Tongue (tissue), 1 donor: ENCODE measurements at regions not wholly inside any gene's neighbourhood (a gene's known extent, or its start where the extent isn't known, plus 50 kb on each side); places are given as distances from the start of the nearest gene placed in this dataset.

Experiments
- DNase-seq: peaks from one replicate; pipeline ENCODE4 v3.0.0-alpha.2; 2015

DNA sequence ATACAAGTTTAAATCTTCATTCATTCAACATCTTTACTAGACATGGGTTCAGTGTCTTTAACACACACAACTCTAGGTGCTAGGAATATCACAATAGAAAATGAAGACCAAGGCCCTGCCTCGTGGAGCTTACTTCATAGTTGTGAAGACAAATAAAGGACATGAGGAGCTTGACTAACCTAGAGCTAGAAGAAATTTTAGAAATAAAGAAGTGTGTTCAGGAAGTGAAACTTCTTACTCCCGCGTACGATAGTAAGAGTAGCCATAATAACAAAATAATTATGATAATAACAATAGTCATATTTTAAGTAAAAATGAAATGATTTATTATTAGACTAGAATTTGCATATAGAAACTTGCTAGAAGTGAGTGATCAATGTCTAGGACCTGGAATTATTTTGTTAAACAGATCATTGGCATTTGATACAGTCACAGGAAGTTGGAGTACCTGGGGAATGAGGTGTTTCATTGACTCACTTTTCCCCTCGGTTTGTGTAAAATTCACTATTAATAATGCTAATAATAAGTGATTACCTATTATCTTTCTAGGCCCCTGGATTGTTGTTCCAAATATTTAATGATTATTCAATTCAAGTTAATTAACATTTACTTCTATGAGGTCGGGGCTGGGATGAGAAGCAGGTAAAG is 331.3 kb downstream of the NSG2 start:
- DNase-seq = no peak

DNA sequence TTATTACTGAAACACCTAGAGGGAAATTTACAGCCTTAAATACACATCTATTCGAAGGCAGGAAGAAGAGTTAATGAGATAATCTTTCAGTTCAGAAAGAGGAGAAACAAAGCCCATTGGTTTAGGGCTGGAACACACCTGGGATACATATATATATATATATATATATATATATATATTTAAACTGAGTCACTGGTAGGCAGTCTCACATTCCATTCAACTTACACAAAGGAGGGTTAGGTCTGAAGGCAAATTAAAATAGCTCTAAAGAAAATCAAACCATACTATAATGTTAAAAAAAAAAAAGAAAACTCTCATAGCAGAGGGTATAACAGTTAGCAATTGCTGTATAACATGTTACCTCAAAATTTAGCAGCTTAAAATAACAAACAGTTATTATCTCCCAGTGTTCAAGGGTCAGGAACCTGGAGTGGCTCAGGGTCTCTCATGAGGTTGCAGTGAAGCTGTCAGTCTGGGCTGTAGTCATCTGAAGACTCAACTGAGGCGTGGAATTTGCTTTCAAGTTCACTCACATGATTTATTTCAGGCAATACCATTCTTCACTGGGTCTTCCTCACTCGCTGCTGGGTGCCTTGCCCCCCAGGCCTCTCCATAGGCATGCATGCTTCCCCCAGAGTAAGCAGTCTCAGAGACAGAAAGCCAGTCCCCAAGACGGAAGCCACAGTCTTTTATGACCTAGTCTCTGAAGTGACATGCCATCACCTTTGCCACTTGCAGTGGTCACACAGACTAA is 332.8 kb downstream of the NSG2 start:
- no peak for DNase-seq

DNA sequence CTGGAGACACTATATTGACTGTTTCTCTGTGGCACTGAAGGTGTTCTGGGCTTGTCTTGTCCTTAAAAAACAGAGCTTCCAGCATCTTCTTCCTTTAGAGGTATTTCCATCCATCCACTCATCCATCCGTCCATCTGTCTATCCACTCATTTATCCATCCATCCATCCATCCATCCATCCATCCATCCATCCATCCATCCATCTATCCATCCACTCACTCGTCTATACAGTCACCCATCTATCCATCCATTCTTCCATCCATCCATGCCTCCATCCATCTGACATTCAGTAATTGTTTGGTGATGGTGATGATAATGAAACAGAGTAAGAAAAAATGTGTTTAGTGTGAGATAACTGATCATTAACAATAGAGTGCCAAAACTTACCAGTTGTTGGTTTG is 334.8 kb downstream of the NSG2 start:
- DNase-seq = no peak

DNA sequence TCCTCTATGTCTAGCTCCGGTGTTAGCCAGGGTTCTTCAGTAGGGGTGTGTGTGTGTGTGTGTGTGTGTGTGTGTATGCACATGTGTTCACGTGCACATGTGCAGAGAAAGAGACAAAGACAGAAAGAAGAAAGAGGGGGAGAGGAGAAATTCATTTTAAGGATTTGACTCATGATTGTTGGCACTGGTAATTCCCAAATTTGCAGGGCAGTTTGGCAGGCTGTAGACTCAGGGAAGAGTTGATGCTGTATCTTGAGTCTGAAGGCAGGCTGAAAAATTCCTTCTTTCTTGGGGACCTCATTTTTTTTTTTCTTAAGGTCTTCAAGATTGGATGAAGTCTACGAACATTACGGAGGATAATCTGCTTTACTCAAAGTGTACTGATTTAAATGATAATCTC is 335.7 kb downstream of the NSG2 start:
- DNase-seq = no peak

DNA sequence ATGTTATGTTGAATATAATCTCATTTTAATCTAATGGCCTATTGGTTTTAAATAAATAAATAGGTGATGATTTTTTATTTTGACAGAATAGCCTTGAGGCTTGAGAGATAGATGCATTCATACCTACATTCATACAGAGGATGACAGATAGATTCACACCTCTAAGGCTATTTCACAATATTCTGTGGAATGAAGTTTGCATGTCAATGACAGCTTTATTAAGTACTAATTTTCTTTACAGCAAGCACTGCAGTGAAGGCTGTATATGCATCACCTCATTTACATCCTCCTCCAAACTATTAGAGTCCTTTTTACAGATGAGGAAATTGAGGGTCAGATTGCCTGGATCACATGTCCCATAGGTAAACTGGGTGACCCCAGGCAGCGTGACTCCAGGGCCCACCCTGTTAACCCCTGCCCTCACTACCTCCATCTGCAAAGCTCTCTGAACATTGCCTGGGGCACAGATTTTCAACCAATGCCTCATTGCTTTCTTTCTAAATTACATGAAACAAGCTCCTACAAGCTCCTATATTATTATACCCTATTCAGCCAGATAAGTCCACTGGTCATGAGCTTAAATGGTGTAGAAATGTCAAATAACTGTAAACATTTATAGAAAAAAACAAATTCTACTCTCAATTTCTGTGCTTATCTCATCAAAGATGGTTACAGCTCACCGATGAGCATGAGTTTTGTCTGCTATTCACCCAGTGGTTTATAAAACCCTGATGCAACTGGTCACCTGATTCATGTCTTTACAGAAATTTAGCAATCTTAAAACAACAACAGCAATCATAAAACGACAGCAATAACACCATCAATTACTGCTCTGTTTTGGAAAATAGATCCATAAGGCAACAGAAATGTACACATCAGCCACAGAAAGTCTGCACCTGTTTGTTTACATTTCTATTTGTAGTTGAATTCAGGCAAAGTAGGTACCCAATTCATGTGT is 338.0 kb downstream of the NSG2 start:
- no peak for DNase-seq

DNA sequence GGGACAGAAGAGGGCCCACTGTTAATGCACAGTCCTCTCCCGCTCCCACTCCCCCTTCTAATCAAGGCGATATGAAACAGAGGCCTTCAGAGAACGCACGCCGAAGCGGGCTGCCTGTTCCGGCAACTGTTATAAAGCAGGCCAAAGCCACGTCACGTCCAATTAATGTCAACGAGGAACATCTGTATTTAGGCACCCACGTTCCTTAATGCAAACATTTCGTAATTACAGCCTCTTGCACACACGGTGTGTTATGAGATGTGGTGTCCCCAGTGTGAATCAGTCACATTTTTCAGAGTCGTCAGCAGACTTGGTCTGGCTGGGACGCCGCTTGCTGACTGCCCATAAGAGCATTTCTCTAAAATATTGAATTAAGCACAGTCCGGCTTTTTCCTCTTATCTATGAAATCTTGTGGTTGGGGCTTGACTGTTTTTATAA is 339.0 kb downstream of the NSG2 start:
- DNase-seq = peak; percentile 67

DNA sequence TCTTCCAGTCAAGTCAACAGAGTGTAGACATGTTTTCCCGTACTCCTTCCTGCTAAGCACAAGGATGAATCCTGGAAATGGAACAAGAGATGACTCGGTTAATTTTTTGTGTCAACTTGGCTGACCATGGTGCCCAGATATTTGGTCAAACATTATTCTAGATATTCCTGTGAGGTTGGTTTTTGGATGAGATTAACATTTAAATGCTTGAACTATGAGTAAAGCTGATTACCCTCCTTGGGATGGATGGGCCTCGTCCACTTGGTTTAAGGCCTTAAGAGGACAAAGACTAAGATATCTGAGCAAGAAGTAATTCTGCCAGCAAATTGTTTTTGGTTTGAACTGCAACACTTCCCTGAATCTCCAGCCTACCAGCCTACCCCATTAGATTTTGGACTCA is 338.1 kb upstream of the MSX2 start:
- DNase-seq = no peak

DNA sequence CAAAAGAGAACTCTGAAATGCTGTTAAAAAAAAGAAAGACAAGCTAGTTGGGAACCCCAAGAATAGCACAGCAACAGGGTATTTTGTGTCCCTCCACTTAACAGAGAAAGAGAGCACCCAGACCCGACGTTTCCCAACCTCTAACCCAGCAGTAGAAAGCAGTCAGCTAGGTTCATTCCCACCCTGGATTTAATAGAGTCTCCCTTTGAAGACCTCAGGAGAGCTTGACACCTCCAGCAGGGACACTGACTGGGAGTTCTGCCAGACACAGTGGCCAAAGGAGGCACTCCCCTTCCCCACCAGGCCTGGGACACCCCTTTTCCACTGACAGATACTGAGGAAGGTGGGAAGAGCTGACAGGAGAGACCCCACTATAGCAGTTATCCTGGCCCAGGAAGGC is 337.5 kb upstream of the MSX2 start:
- no peak for DNase-seq

DNA sequence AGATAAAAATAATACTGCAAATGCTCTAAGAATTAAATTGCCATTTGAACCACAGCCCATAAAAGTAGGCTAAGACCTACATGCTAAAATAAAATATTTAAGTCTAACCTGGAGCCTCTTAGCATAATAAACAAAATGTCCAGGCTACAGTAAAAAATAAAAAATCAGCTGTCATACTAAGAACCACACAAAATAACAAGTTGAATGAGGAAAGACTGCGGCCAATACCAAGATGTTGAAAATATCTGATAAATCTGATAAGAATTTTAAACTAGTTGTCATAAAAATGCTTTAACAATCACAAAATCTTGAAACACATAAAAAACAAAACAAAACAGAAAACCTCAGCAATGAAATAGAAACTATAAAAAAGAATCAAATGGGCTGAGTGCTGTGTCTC is 336.9 kb upstream of the MSX2 start:
- DNase-seq = no peak

DNA sequence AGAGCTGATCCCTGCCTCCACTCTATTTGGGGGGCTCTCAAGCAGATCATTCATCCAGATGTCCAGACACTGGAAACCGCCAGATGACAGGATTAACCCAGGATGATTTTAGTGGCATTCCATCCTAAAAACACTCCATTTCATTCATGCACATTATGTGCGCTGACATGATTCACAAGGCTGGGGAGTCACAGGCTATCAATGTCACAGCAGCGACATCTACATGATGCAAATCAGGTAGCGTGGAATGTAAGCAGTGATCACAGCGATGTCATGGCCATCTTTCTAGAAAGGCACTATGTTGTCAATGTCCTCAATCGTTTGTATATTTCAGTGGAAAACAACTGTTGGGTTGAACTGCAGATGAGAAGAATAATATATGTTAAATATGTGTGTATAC is 331.5 kb upstream of the MSX2 start:
- DNase-seq = no peak

DNA sequence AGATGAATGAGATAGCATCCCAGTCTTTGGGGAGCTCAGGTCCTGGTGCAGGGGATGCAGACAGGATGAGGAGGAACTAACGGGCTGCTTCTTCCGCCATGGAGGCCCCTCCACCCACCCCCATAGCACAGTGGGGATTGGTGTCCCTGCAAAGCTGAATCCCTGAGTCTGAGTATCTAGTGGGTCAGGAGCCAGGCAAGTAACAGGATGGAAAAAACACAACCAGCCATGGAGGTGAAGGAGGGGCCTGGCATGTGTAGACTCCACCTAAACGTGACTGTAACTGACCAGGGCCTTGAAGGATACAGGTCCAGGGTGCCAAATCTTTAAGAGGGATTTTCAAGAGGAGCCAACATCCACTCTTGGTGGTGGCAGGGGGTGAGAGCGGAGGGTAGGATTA is 327.8 kb upstream of the MSX2 start:
- DNase-seq = no peak

DNA sequence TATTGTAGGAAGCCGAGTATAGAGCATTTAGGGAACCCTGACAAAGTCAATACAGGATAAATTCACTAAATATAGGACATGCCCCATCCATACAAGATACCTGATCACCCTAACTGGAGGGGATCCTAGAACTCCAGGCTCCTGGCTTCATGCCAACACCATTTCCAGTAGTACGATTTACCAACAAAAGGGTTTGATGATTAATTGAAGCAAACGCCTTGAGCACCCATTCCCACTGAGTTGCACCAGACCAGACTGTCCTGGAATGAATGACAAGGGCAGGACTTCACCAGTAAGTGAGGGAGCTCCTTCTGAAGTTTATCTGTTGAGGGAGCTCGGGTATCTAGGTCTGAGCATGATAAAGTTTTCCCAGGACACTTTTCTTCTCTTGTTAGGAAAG is 327.2 kb upstream of the MSX2 start:
- DNase-seq = no peak

DNA sequence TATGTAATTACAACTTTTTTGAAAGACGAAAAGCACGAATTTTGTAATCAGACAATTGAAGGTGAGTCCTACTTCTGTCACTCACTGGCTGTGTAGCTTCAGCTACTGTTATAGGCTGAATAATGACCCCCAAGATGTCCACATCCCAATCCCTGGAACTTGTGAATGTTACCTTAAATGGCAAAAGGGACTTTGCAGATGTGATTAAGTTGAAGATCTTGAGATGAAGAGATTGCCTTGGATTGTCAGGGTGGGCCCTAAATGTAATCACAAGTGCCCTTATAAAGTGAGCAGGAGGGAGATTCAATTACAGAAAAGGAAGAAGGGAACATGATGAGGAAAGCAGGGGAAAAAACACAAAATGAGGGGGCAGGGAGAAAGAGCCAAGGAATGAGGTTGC is 326.2 kb upstream of the MSX2 start:
- no peak for DNase-seq

DNA sequence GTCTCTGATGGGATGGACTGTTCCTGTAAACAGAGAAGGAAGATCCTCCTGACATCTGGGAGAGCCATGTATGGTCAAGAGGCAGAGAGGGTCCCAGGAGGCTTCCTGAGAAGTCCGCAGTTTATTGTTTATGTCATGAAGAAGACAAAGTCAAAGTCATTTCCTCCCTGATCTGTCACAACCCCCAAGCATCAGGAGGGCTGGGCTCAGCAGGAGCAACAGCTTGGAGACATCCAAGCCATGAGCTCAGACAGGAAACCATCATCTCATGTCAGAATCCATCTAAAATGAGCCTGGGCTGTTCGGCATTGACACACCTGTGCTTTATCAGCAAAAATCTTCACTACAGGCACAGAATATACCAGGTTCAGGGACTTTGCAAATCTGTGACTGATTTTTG is 325.0 kb upstream of the MSX2 start:
- DNase-seq = no peak

DNA sequence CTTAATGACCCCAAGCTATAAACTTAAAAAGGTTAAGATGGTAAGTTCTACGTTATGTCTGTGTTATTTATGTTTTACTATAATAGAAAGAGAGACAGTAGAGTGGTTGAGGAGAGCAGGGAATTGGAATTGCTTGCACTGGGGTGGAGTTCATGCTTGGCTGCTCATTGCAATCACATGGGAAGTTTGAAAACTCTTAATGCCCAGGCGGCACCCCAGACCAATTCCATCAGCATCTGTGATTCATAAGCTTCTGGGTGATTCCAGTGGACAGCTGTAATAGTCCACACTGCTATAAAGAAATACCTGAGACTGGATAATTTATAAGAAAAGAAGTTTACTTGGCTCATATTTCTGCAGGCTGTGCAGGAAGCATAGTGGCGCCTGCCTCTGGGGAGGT is 323.9 kb upstream of the MSX2 start:
- no peak for DNase-seq

DNA sequence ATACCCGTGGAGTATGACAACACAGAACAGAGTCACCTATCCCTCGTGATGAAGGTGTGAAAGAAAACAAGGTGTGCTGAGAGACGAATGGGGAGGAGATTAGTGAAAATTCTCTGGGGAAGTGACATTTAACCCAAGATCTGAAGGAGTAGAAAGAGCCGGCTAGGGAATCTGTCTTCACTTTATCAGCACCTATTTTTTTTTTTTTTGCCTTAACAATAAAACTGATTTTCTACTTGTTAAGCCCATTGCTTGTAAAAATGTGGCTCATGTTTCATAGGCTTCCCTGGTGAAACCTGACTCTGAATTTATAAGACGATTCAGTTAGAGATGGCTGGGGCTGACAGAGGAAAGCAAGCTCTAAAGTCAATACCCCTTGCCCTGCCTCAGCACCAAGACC is 322.6 kb upstream of the MSX2 start:
- no peak for DNase-seq

DNA sequence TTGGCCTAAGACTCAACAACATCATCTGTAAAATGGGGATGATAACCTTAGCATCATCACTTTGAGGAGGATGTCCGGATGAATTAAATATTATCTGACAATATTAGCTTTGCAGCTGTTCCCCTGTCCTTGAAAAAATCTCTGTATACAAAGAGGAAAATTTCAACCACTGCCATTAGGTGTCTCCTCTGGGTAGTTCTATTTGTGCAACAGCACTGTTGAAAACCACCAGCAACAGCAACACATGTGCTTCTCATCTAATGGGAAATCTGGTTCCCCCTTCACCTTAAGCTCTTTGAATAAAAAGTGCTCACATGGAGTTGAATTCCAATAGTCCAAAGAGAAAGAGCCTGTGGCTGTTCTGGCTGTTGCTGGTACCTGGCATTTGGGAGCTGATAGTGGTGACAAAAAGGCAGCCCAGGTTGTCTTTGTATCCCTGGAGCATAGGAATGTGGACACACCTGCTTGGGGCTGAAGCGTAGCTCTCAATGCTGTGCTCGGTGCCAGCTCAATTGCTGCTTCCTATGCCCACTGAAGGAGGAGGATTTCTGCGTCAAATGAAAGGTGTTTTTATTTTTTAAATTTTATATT is 322.1 kb upstream of the MSX2 start:
- no peak for DNase-seq

DNA sequence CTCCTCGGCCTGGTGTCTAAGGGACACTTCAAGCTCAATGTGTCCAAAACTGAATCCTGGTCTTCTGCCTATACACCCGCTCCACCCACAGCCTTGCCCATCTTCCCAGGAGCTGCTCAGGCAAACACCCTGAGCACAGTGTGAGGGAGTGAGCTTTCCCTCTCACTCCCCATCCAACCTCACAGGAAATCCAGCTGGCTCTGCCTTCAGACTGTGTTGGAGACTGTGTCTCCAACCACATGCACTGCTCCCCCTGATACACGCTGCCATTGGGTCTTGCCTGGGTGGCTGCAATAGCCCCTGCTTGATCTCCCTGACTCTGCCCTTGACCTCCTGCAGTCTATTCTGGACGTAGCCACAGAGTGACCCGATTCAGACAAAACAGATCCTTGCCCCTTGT is 319.5 kb upstream of the MSX2 start:
- no peak for DNase-seq

DNA sequence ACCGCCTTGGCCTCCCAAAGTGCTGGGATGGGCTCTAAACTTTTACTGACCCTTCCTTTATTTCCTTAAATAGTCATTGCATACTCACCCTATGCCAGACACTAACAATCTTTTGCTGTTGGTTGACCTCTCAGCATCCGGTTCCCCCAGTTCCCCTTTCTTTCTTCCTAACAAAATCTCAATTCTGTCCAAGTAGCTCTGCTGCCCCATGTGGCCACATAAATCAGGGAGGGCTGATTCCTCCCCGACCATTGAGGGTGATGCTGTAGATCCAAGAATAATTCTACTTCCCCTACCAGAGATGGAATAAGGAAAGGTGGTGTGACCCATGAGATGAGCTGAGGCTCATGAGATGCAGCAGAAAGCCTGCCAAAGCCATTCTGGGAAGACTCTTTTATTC is 315.3 kb upstream of the MSX2 start:
- no peak for DNase-seq

DNA sequence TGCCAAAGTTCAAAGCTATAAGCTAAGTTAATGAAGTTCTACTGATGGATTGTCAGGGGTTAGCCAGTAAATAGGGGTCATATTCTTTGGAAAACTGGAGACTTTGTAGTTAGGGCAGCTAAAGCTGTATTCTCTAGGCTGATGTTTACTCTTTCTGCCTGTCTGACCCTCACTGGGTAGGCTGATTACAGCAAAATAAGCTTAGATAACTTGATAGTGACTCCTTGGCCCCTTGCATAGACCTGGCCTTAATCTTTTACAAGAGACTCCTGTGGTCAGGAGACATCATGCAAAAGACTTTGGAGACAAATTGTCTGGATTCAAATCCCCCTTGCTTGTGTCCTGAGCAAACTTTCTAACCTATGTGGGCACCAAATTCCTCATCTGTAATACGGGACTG is 314.4 kb upstream of the MSX2 start:
- no peak for DNase-seq

DNA sequence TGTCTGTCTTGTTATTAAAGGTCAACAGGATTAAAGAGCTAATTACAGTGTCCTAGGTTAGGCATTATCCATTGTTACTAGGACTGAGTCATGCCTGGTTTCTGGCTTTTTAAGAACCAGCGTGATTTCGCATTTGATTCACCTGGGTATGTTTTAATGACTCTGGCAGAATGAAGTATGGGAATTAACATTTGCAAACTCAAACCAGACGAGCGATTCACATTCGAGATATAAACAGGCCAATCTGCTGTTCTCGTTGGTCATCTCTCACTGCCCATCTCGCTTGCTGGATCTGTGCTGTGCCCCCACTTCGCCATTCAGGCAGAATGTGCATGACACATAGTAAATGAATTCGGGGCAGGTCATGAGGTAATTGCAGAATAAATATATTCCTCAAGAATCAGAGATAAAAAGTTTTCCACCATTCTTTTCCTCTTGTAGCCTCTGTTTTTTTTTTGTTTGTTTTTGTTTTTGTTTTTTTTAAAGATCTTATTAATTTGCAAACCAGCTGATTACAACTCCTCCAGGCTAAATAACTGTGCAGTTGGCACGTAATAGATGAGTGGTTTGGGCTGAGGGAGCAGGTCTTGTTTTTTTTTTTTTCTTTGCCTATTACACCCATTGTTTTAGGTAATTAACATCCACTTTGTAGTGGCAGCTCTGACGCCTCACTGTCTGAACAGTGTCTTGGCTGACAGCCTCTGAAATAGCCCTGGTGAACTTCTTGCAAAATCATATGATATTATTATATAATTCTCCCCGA is 313.5 kb upstream of the MSX2 start:
- DNase-seq = no peak

DNA sequence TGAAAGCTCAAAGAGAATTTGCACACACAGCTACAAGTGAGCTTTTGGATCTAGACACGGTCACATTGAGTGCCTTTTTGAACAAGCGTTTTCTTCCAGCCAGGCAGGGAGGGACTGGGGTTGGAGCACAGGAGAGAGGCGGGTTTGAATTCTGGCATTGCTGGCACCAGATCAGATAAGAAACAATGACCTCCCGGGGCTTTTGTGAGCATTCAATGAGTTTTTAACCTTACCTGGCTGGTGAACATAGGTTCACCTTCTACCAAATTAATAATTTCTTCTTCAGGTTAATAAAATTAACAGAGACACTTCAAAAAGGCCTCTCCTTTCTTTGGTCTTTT is 312.9 kb upstream of the MSX2 start:
- DNase-seq = no peak
